ENCODE measurements at regions not wholly inside any gene's neighbourhood (a gene's known extent, or its start where the extent isn't known, plus 50 kb on each side); places are given as distances from the start of the nearest gene placed in this dataset.

DNA sequence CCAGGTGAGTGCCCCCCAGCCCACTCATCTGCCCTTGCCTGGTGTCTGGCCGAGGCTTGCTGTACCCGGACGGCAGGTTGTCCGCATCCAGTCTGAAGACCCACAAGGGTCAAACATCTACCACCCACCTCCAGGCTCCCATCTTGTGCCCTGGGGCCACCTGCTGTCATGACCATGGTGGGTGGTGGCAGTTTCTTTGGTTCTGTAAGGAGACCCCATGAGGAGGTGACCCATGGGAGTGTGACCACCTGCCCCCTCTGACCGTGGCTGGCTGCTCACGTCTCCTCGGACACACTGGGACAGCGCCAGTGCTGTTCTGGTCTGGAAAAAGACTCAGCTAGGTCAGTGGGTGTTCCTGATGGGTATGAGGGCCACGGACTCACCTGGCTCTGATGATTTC is 93.9 kb downstream of the TEX29 start:
- H3K27me3 ChIP-seq (ENCODE audit: insufficient read depth, low read length): peaks cover 27% of the 10 kb centered on the region
- H3K27me3 Mint-ChIP-seq (ENCODE audit: low read depth, unreplicated experiment): peaks cover 56% of the 10 kb centered on the region
- no peaks in the 10 kb centered on the region for H4K20me1 ChIP-seq (ENCODE audit: insufficient read depth, low read length)
- H3K27ac ChIP-seq (ENCODE audit: low read depth, low read length): no peak overlapping the region
- DNase-seq (ENCODE audit: low read depth) (no peak), FAIRE-seq (no peak)
- peaks cover 4% of the 10 kb centered on the region for H3K4me1 Mint-ChIP-seq (ENCODE audit: low read depth, unreplicated experiment)
- no peaks in the 10 kb centered on the region for H3K36me3 Mint-ChIP-seq (ENCODE audit: low read depth, unreplicated experiment)
- H3K9ac ChIP-seq (ENCODE audit: low read length): no peak overlapping the region
- H3K9me3 Mint-ChIP-seq (ENCODE audit: unreplicated experiment): no peaks in the 10 kb centered on the region
- no peaks in the 10 kb centered on the region for H3K4me1 ChIP-seq (ENCODE audit: insufficient read depth, low read length)
- H2AFZ ChIP-seq (ENCODE audit: low read depth, low read length): no peak overlapping the region
- no peaks in the 10 kb centered on the region for H3K9me3 ChIP-seq (ENCODE audit: insufficient read depth, low read depth, low read length)
- H3K4me3 Mint-ChIP-seq (ENCODE audit: unreplicated experiment): no peak overlapping the region
- no peaks in the 10 kb centered on the region for H3K79me2 ChIP-seq (ENCODE audit: insufficient read depth, low read length)
- TF ChIP-seq, protein P1, sequence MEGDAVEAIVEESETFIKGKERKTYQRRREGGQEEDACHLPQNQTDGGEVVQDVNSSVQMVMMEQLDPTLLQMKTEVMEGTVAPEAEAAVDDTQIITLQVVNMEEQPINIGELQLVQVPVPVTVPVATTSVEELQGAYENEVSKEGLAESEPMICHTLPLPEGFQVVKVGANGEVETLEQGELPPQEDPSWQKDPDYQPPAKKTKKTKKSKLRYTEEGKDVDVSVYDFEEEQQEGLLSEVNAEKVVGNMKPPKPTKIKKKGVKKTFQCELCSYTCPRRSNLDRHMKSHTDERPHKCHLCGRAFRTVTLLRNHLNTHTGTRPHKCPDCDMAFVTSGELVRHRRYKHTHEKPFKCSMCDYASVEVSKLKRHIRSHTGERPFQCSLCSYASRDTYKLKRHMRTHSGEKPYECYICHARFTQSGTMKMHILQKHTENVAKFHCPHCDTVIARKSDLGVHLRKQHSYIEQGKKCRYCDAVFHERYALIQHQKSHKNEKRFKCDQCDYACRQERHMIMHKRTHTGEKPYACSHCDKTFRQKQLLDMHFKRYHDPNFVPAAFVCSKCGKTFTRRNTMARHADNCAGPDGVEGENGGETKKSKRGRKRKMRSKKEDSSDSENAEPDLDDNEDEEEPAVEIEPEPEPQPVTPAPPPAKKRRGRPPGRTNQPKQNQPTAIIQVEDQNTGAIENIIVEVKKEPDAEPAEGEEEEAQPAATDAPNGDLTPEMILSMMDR (IDR thresholded peaks at IDR 0.05; ENCODE audit: insufficient read depth, low read depth, low read length): no peak
- TF ChIP-seq EZH2 (IDR thresholded peaks at IDR 0.05; ENCODE audit: insufficient read depth, low read length): no peak
- no peak overlapping the region for H3K4me2 ChIP-seq (ENCODE audit: low read length)
- H3K27ac Mint-ChIP-seq (ENCODE audit: unreplicated experiment): no peak overlapping the region
- H3K36me3 ChIP-seq (ENCODE audit: insufficient read depth, low read length): no peaks in the 10 kb centered on the region
- no peak overlapping the region for H3K4me3 ChIP-seq (ENCODE audit: insufficient read depth, low read depth, low read length)

DNA sequence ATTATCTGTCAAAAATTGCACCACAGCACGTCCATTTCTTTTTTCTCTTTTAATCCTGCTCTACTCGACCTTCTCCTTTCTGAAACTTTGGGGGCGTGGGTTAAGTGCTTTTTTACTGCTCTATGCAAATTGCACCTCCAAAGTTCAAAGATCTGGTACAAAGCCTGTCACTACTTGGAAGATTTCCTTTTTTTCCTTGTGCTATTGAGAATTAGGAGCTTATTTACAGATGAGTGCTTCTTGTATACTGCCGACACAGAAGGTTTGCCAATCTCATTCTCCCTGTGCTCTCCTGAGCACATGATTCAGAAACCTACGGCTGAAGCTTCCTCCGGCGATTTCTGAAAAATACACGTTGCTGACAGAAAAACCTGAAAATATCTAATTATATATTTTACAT is 94.8 kb downstream of the TEX29 start:
- H3K4me1 Mint-ChIP-seq (ENCODE audit: low read depth, unreplicated experiment): peaks cover 4% of the 10 kb centered on the region
- Histone ChIP-seq H3K9ac (ENCODE audit: low read length) (no peak overlapping the region), H3K9me3 (ENCODE audit: insufficient read depth, low read depth, low read length) (no peaks in the 10 kb centered on the region), H3K4me1 (ENCODE audit: insufficient read depth, low read length) (no peaks in the 10 kb centered on the region), H4K20me1 (ENCODE audit: insufficient read depth, low read length) (no peaks in the 10 kb centered on the region), H2AFZ (ENCODE audit: low read depth, low read length) (no peak overlapping the region), H3K27ac (ENCODE audit: low read depth, low read length) (no peak overlapping the region), H3K27me3 (ENCODE audit: insufficient read depth, low read length) (peaks cover 24% of the 10 kb centered on the region), H3K4me2 (ENCODE audit: low read length) (no peak overlapping the region), H3K79me2 (ENCODE audit: insufficient read depth, low read length) (no peaks in the 10 kb centered on the region), H3K36me3 (ENCODE audit: insufficient read depth, low read length) (no peaks in the 10 kb centered on the region), H3K4me3 (ENCODE audit: insufficient read depth, low read depth, low read length) (no peak overlapping the region)
- peaks cover 49% of the 10 kb centered on the region for H3K27me3 Mint-ChIP-seq (ENCODE audit: low read depth, unreplicated experiment)
- H3K36me3 Mint-ChIP-seq (ENCODE audit: low read depth, unreplicated experiment): no peaks in the 10 kb centered on the region
- H3K27ac Mint-ChIP-seq (ENCODE audit: unreplicated experiment): no peak overlapping the region
- H3K9me3 Mint-ChIP-seq (ENCODE audit: unreplicated experiment): no peaks in the 10 kb centered on the region
- no peak for DNase-seq (ENCODE audit: low read depth)
- TF ChIP-seq EZH2 (IDR thresholded peaks at IDR 0.05; ENCODE audit: insufficient read depth, low read length): no peak
- TF ChIP-seq, protein P1 (IDR thresholded peaks at IDR 0.05; ENCODE audit: insufficient read depth, low read depth, low read length): no peak
- no peak overlapping the region for H3K4me3 Mint-ChIP-seq (ENCODE audit: unreplicated experiment)
- FAIRE-seq: no peak

DNA sequence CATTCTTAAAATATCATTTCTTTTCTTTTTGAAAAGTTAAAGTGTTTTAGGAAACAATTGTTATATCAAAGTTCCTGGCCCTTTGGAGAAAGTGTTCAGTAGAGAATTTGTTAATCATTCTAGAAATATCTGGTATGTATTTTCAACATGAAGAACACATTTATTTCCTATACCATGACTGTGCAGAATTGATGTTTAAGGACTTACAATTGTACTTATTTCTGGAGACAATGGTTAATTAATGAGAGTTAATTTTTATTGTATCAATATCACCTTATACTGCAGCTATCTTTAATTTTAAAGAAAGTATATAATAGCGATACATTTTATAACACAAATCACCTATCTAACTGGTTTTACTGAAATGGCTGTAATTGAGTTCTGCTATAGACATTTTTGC is 95.3 kb downstream of the TEX29 start:
- peaks cover 19% of the 10 kb centered on the region for H3K27me3 ChIP-seq (ENCODE audit: insufficient read depth, low read length)

More for the DNA sequence above, 95.3 kb downstream of the TEX29 start:
- no peak for DNase-seq (ENCODE audit: low read depth)
- no peaks in the 10 kb centered on the region for H3K79me2 ChIP-seq (ENCODE audit: insufficient read depth, low read length)
- no peak overlapping the region for H2AFZ ChIP-seq (ENCODE audit: low read depth, low read length)
- H3K27me3 Mint-ChIP-seq (ENCODE audit: low read depth, unreplicated experiment): peaks cover 44% of the 10 kb centered on the region
- H3K36me3 ChIP-seq (ENCODE audit: insufficient read depth, low read length): no peaks in the 10 kb centered on the region
- H3K36me3 Mint-ChIP-seq (ENCODE audit: low read depth, unreplicated experiment): no peaks in the 10 kb centered on the region
- no peak overlapping the region for H3K9ac ChIP-seq (ENCODE audit: low read length)
- peaks cover 4% of the 10 kb centered on the region for H3K4me1 Mint-ChIP-seq (ENCODE audit: low read depth, unreplicated experiment)
- FAIRE-seq: no peak
- H3K4me2 ChIP-seq (ENCODE audit: low read length): no peak overlapping the region
- H3K4me3 Mint-ChIP-seq (ENCODE audit: unreplicated experiment): no peak overlapping the region
- no peaks in the 10 kb centered on the region for H3K4me1 ChIP-seq (ENCODE audit: insufficient read depth, low read length)
- H3K9me3 ChIP-seq (ENCODE audit: insufficient read depth, low read depth, low read length): peaks cover 3% of the 10 kb centered on the region
- no peak overlapping the region for H3K27ac ChIP-seq (ENCODE audit: low read depth, low read length)
- no peaks in the 10 kb centered on the region for H4K20me1 ChIP-seq (ENCODE audit: insufficient read depth, low read length)
- no peak overlapping the region for H3K27ac Mint-ChIP-seq (ENCODE audit: unreplicated experiment)
- TF ChIP-seq, protein P1 (IDR thresholded peaks at IDR 0.05; ENCODE audit: insufficient read depth, low read depth, low read length): no peak
- no peak overlapping the region for H3K4me3 ChIP-seq (ENCODE audit: insufficient read depth, low read depth, low read length)
- no peaks in the 10 kb centered on the region for H3K9me3 Mint-ChIP-seq (ENCODE audit: unreplicated experiment)
